ENCODE measurements at regions not wholly inside any gene's neighbourhood (a gene's known extent, or its start where the extent isn't known, plus 50 kb on each side); places are given as distances from the start of the nearest gene placed in this dataset.

DNA sequence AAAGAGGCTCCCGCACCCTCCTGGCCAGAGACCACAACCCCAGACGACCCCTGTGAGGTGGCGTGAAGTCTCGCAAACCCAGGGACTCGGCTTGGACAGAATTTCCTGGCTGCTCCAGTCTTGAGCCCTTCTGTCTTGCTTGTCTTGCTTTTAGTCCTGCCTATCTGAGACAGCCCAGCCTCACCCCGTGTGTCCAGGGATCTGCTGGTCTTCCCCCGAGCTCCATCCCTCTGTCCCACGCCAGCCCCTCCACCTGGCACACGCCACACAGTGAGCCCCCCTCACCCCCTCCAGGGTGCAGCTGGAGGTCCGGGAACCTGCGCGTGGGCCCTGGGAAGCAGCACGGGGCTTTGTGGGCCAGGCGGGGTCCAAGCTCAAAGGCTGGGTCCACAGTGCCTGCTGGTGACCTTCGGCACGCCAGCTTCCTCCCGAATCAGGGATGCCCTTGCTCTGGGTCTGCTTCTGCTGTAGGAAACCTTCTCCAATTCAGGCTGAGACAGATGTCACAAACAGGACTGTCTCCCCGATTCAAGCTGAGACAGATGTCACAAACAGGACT, 97.1 kb downstream of the SIK1 start:
- no peaks in the 10 kb centered on the region for H3K9me3 ChIP-seq (ENCODE audit: insufficient read depth, low read depth, low read length)
- H3K9ac ChIP-seq (ENCODE audit: low read depth, low read length, poor library complexity, severe bottlenecking) = no peak overlapping the region
- H3K4me2 ChIP-seq (ENCODE audit: low read depth, low read length, poor library complexity, severe bottlenecking) = no peak overlapping the region
- H3K9me2 ChIP-seq (replicated peaks; ENCODE audit: low read depth, low read length) = no peaks in the 10 kb centered on the region
- H4K20me1 ChIP-seq (ENCODE audit: insufficient read depth, low read length, poor library complexity, severe bottlenecking) = no peaks in the 10 kb centered on the region
- TF ChIP-seq, protein P1, sequence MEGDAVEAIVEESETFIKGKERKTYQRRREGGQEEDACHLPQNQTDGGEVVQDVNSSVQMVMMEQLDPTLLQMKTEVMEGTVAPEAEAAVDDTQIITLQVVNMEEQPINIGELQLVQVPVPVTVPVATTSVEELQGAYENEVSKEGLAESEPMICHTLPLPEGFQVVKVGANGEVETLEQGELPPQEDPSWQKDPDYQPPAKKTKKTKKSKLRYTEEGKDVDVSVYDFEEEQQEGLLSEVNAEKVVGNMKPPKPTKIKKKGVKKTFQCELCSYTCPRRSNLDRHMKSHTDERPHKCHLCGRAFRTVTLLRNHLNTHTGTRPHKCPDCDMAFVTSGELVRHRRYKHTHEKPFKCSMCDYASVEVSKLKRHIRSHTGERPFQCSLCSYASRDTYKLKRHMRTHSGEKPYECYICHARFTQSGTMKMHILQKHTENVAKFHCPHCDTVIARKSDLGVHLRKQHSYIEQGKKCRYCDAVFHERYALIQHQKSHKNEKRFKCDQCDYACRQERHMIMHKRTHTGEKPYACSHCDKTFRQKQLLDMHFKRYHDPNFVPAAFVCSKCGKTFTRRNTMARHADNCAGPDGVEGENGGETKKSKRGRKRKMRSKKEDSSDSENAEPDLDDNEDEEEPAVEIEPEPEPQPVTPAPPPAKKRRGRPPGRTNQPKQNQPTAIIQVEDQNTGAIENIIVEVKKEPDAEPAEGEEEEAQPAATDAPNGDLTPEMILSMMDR (conservative IDR thresholded peaks at IDR 0.05; ENCODE audit: low read length) = no peak
- no peak for TF ChIP-seq EZH2phosphoT487 (IDR thresholded peaks at IDR 0.05; ENCODE audit: borderline replicate concordance)
- H3K4me1 ChIP-seq (ENCODE audit: insufficient read depth, low read length, poor library complexity, severe bottlenecking) = no peaks in the 10 kb centered on the region
- no peaks in the 10 kb centered on the region for H3F3A ChIP-seq (ENCODE audit: low read depth)
- H3K36me3 ChIP-seq (ENCODE audit: insufficient read depth, low read length) = no peaks in the 10 kb centered on the region
- no peaks in the 10 kb centered on the region for H3K79me2 ChIP-seq (ENCODE audit: insufficient read depth, low read length)
- no peaks in the 10 kb centered on the region for H3K27me3 ChIP-seq (ENCODE audit: insufficient read depth, low read length, poor library complexity, severe bottlenecking)
- no peak overlapping the region for H3K4me3 ChIP-seq (ENCODE audit: low read length, poor library complexity, severe bottlenecking)
- H2AFZ ChIP-seq (ENCODE audit: low read length) = no peak overlapping the region

- no peak overlapping the region for H3K4me3 ChIP-seq (ENCODE audit: low read length, poor library complexity, severe bottlenecking)
- H3K36me3 ChIP-seq (ENCODE audit: insufficient read depth, low read length) = no peaks in the 10 kb centered on the region
- H2AFZ ChIP-seq (ENCODE audit: low read length) = no peak overlapping the region
- H3K9me2 ChIP-seq (replicated peaks; ENCODE audit: low read depth, low read length) = no peaks in the 10 kb centered on the region
- H3K4me2 ChIP-seq (ENCODE audit: low read depth, low read length, poor library complexity, severe bottlenecking) = no peak overlapping the region
- no peaks in the 10 kb centered on the region for H3K27me3 ChIP-seq (ENCODE audit: insufficient read depth, low read length, poor library complexity, severe bottlenecking)
- H4K20me1 ChIP-seq (ENCODE audit: insufficient read depth, low read length, poor library complexity, severe bottlenecking) = no peaks in the 10 kb centered on the region
- H3K4me1 ChIP-seq (ENCODE audit: insufficient read depth, low read length, poor library complexity, severe bottlenecking) = no peaks in the 10 kb centered on the region
- H3K9ac ChIP-seq (ENCODE audit: low read depth, low read length, poor library complexity, severe bottlenecking) = no peak overlapping the region
- no peaks in the 10 kb centered on the region for H3K9me3 ChIP-seq (ENCODE audit: insufficient read depth, low read depth, low read length)
- H3K79me2 ChIP-seq (ENCODE audit: insufficient read depth, low read length) = no peaks in the 10 kb centered on the region
- TF ChIP-seq, protein P1 (conservative IDR thresholded peaks at IDR 0.05; ENCODE audit: low read length) = no peak
- TF ChIP-seq EZH2phosphoT487 (IDR thresholded peaks at IDR 0.05; ENCODE audit: borderline replicate concordance) = no peak
- H3F3A ChIP-seq (ENCODE audit: low read depth) = no peaks in the 10 kb centered on the region
These were observed 97.8 kb downstream of the SIK1 start for GRCh38 chr21:43328958-43329691.

- H3K36me3 ChIP-seq (ENCODE audit: insufficient read depth, low read length) = no peaks in the 10 kb centered on the region
- no peaks in the 10 kb centered on the region for H3K9me3 ChIP-seq (ENCODE audit: insufficient read depth, low read depth, low read length)
- no peaks in the 10 kb centered on the region for H3K9me2 ChIP-seq (replicated peaks; ENCODE audit: low read depth, low read length)
- H3K27me3 ChIP-seq (ENCODE audit: insufficient read depth, low read length, poor library complexity, severe bottlenecking) = no peaks in the 10 kb centered on the region
- H3K4me3 ChIP-seq (ENCODE audit: low read length, poor library complexity, severe bottlenecking) = no peak overlapping the region
- no peak for TF ChIP-seq EZH2phosphoT487 (IDR thresholded peaks at IDR 0.05; ENCODE audit: borderline replicate concordance)
- TF ChIP-seq, protein P1 (conservative IDR thresholded peaks at IDR 0.05; ENCODE audit: low read length) = no peak
- no peaks in the 10 kb centered on the region for H3F3A ChIP-seq (ENCODE audit: low read depth)
- H2AFZ ChIP-seq (ENCODE audit: low read length) = no peak overlapping the region
- no peaks in the 10 kb centered on the region for H3K4me1 ChIP-seq (ENCODE audit: insufficient read depth, low read length, poor library complexity, severe bottlenecking)
- H4K20me1 ChIP-seq (ENCODE audit: insufficient read depth, low read length, poor library complexity, severe bottlenecking) = no peaks in the 10 kb centered on the region
- H3K79me2 ChIP-seq (ENCODE audit: insufficient read depth, low read length) = no peaks in the 10 kb centered on the region
- no peak overlapping the region for H3K4me2 ChIP-seq (ENCODE audit: low read depth, low read length, poor library complexity, severe bottlenecking)
- H3K9ac ChIP-seq (ENCODE audit: low read depth, low read length, poor library complexity, severe bottlenecking) = no peak overlapping the region
These were observed 98.6 kb downstream of the SIK1 start for GRCh38 chr21:43328185-43328957.

All from Loucy (cell line).